OCI-LY3 (cell line): ENCODE measurements at regions not wholly inside any gene's neighbourhood (a gene's known extent, or its start where the extent isn't known, plus 50 kb on each side); places are given as distances from the start of the nearest gene placed in this dataset.

Experiments used
- EZH2phosphoT487 ChIP-seq: fragments of 200-600 bp; shearing (Covaris generic); IDR thresholded peaks from 2 replicates; pipeline ENCODE4 v1.6.1; 2018; ENCODE audit warnings: antibody characterized with exemption, mixed run types, low read depth
- TF ChIP-seq, protein P1 (sequence below): fragments of 200-600, 300-600 bp; sonication (generic); IDR thresholded peaks from 2 replicates; pipeline ENCODE4 v1.5.1; 2014; ENCODE audit warnings: antibody characterized with exemption, low read length, low read depth

DNA sequence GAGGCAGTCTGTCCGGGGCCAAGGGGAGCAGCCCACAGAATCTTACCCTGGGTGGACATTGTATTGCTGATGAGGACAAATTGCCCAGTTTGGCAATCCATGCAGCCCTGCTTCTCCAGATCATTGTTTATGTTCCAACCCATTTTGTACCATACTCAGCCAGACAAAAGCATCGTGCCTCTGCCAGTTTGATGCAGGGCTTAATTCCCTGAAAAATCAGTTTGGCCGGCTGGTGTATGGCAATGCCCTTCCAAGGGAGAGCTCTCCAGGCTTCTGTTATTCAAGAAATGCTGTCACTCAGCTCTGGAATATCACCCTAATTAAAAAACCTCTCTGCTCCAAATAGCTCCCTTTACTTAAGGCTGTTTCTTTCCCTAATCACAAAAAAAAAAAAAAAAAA, 697.7 kb downstream of the TBC1D22A start:
- TF ChIP-seq, protein P1, sequence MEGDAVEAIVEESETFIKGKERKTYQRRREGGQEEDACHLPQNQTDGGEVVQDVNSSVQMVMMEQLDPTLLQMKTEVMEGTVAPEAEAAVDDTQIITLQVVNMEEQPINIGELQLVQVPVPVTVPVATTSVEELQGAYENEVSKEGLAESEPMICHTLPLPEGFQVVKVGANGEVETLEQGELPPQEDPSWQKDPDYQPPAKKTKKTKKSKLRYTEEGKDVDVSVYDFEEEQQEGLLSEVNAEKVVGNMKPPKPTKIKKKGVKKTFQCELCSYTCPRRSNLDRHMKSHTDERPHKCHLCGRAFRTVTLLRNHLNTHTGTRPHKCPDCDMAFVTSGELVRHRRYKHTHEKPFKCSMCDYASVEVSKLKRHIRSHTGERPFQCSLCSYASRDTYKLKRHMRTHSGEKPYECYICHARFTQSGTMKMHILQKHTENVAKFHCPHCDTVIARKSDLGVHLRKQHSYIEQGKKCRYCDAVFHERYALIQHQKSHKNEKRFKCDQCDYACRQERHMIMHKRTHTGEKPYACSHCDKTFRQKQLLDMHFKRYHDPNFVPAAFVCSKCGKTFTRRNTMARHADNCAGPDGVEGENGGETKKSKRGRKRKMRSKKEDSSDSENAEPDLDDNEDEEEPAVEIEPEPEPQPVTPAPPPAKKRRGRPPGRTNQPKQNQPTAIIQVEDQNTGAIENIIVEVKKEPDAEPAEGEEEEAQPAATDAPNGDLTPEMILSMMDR, result no peak
- no peak for TF ChIP-seq EZH2phosphoT487
